K562 (cell line): ENCODE measurements at regions not wholly inside any gene's neighbourhood (a gene's known extent, or its start where the extent isn't known, plus 50 kb on each side); places are given as distances from the start of the nearest gene placed in this dataset.

ENCODE experiments used
- CBX3 ChIP-seq, 2 experiments: IDR thresholded peaks; 1 replicate in 1 of 2; 2 replicates in 1 of 2; pipeline ENCODE4 v1.6.1; 2012; ENCODE audit warnings: inconsistent platforms in 2 of 2, low read length in 2 of 2, borderline replicate concordance in 1 of 2, control low read depth in 1 of 2
- GABPA ChIP-seq: fragments of 200-800 bp; sonication (Bioruptor generic); conservative IDR thresholded peaks from 2 replicates; pipeline ENCODE4 v1.6.1; 2016; ENCODE audit warnings: low read depth, missing genetic modification characterization, missing compliant biosample characterization
- ILF3 ChIP-seq: fragments of 450-650 bp; IDR thresholded peaks from 2 replicates; pipeline ENCODE4 v1.6.1; 2018; ENCODE audit warnings: antibody characterized with exemption, mild to moderate bottlenecking, moderate library complexity, borderline replicate concordance
- NCOA1 ChIP-seq: fragments of 450-650 bp; IDR thresholded peaks from 2 replicates; pipeline ENCODE4 v1.6.1; 2016; ENCODE audit warnings: low read depth
- NCOA6 ChIP-seq: fragments of 450-650 bp; IDR thresholded peaks from 2 replicates; pipeline ENCODE4 v1.6.1; 2017; ENCODE audit warnings: mild to moderate bottlenecking
- SMAD4 ChIP-seq: fragments of 250-450 bp; sonication (Bioruptor Pico); conservative IDR thresholded peaks from 2 replicates; pipeline ENCODE4 v1.8.0; 2021; ENCODE audit warnings: inconsistent platforms, mild to moderate bottlenecking, moderate library complexity
- ZKSCAN1 ChIP-seq: fragments of 150-350 bp; IDR thresholded peaks from 2 replicates; pipeline ENCODE4 v1.6.1; 2016; ENCODE audit warnings: low read depth, low read length
- ZNF57 ChIP-seq: fragments of 450-650 bp; formaldehyde crosslinking; IDR thresholded peaks from 2 replicates; pipeline ENCODE4 v1.4.0; 2020; ENCODE audit warnings: mild to moderate bottlenecking, moderate library complexity
- TF ChIP-seq, protein P1 (sequence below): sonication (generic); formaldehyde crosslinking; IDR thresholded peaks from 2 replicates; pipeline ENCODE4 v1.8.0; 2022; ENCODE audit warnings: mild to moderate bottlenecking, low read depth, missing genetic modification reagents
- TF ChIP-seq, protein P2 (sequence below): sonication (generic); formaldehyde crosslinking; IDR thresholded peaks from 2 replicates; pipeline ENCODE4 v1.8.0; 2023; ENCODE audit warnings: mild to moderate bottlenecking, missing genetic modification reagents
- TF ChIP-seq, protein P3 (sequence below): fragments of 450-650 bp; IDR thresholded peaks from 2 replicates; pipeline ENCODE4 v1.7.0; 2016; ENCODE audit warnings: borderline replicate concordance
- TF ChIP-seq, protein P4 (sequence below): fragments of 200-400 bp; formaldehyde crosslinking; IDR thresholded peaks from 2 replicates; pipeline ENCODE4 v1.6.1; 2017; ENCODE audit warnings: mild to moderate bottlenecking, low read depth, low read length, moderate library complexity
- TF ChIP-seq, protein P5 (sequence below): fragments of 450-650 bp; IDR thresholded peaks from one replicate; pipeline ENCODE4 v1.6.1; 2018; ENCODE audit warnings: mild to moderate bottlenecking, moderate library complexity; ENCODE audit not compliant: partially characterized antibody

DNA sequence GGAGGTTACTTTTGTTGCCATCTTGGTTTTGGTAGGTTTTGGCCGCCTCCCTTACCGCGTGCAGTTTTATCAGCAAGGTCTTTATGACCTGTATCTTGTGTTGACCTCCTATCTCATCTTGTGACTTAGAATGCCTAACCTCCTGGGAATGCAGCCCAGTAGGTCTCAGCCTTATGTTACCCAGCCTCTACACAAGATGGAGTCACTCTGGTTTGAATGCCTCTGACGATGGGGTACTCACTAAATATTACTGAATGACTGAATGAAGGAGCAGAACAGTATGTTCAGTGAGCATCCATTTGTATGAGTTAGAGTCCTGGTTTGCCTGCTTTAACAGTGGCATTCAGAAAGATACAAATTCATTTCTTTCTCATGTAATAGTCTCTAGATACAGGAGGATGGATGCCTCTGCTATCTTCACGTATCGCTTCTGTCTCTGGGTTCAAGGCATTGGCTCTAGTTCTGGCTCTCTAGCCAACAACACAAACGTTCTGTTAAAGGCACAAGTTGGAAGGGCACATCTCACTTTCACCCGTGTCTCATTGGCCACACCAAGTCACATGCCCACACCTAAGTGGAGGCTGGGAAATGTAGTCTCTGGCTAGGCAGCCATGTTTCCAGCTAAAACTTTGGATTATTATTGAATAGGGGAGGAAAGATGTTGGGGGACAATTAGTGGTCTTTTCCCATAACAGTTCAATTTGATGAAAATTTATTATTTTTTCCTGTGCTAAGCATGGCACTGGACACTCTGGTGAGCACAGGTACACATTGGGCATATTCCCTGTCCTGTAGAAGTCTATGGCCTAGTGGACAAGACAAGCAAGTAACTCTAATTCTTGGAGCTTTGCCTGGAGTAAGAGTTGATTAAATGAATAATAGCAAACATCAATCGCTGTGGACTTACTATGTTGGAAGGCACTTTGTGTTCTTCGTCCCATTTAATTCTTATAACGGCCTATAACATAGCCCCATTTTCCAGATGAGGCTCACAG, 75.2 kb upstream of the RPH3A start (continued):
- TF ChIP-seq ZNF57 (no peak), NCOA1 (no peak), ZKSCAN1 (no peak), CBX3 (IDR thresholded peaks at IDR 0.05; ENCODE audit: borderline replicate concordance in 1 of 2, low read length in 2 of 2) (no peak), ILF3 (no peak), GABPA (tag) (no peak), SMAD4 (CRISPR knock-in tag) (no peak), NCOA6 (no peak)
- TF ChIP-seq, protein P1, sequence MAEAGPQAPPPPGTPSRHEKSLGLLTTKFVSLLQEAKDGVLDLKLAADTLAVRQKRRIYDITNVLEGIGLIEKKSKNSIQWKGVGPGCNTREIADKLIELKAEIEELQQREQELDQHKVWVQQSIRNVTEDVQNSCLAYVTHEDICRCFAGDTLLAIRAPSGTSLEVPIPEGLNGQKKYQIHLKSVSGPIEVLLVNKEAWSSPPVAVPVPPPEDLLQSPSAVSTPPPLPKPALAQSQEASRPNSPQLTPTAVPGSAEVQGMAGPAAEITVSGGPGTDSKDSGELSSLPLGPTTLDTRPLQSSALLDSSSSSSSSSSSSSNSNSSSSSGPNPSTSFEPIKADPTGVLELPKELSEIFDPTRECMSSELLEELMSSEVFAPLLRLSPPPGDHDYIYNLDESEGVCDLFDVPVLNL (CRISPR knock-in tag) = no peak
- TF ChIP-seq, protein P2, sequence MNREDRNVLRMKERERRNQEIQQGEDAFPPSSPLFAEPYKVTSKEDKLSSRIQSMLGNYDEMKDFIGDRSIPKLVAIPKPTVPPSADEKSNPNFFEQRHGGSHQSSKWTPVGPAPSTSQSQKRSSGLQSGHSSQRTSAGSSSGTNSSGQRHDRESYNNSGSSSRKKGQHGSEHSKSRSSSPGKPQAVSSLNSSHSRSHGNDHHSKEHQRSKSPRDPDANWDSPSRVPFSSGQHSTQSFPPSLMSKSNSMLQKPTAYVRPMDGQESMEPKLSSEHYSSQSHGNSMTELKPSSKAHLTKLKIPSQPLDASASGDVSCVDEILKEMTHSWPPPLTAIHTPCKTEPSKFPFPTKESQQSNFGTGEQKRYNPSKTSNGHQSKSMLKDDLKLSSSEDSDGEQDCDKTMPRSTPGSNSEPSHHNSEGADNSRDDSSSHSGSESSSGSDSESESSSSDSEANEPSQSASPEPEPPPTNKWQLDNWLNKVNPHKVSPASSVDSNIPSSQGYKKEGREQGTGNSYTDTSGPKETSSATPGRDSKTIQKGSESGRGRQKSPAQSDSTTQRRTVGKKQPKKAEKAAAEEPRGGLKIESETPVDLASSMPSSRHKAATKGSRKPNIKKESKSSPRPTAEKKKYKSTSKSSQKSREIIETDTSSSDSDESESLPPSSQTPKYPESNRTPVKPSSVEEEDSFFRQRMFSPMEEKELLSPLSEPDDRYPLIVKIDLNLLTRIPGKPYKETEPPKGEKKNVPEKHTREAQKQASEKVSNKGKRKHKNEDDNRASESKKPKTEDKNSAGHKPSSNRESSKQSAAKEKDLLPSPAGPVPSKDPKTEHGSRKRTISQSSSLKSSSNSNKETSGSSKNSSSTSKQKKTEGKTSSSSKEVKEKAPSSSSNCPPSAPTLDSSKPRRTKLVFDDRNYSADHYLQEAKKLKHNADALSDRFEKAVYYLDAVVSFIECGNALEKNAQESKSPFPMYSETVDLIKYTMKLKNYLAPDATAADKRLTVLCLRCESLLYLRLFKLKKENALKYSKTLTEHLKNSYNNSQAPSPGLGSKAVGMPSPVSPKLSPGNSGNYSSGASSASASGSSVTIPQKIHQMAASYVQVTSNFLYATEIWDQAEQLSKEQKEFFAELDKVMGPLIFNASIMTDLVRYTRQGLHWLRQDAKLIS (CRISPR knock-in tag) = no peak
- TF ChIP-seq, protein P3, sequence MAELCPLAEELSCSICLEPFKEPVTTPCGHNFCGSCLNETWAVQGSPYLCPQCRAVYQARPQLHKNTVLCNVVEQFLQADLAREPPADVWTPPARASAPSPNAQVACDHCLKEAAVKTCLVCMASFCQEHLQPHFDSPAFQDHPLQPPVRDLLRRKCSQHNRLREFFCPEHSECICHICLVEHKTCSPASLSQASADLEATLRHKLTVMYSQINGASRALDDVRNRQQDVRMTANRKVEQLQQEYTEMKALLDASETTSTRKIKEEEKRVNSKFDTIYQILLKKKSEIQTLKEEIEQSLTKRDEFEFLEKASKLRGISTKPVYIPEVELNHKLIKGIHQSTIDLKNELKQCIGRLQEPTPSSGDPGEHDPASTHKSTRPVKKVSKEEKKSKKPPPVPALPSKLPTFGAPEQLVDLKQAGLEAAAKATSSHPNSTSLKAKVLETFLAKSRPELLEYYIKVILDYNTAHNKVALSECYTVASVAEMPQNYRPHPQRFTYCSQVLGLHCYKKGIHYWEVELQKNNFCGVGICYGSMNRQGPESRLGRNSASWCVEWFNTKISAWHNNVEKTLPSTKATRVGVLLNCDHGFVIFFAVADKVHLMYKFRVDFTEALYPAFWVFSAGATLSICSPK = no peak
- TF ChIP-seq, protein P4, sequence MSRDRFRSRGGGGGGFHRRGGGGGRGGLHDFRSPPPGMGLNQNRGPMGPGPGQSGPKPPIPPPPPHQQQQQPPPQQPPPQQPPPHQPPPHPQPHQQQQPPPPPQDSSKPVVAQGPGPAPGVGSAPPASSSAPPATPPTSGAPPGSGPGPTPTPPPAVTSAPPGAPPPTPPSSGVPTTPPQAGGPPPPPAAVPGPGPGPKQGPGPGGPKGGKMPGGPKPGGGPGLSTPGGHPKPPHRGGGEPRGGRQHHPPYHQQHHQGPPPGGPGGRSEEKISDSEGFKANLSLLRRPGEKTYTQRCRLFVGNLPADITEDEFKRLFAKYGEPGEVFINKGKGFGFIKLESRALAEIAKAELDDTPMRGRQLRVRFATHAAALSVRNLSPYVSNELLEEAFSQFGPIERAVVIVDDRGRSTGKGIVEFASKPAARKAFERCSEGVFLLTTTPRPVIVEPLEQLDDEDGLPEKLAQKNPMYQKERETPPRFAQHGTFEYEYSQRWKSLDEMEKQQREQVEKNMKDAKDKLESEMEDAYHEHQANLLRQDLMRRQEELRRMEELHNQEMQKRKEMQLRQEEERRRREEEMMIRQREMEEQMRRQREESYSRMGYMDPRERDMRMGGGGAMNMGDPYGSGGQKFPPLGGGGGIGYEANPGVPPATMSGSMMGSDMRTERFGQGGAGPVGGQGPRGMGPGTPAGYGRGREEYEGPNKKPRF = no peak
- TF ChIP-seq, protein P5, sequence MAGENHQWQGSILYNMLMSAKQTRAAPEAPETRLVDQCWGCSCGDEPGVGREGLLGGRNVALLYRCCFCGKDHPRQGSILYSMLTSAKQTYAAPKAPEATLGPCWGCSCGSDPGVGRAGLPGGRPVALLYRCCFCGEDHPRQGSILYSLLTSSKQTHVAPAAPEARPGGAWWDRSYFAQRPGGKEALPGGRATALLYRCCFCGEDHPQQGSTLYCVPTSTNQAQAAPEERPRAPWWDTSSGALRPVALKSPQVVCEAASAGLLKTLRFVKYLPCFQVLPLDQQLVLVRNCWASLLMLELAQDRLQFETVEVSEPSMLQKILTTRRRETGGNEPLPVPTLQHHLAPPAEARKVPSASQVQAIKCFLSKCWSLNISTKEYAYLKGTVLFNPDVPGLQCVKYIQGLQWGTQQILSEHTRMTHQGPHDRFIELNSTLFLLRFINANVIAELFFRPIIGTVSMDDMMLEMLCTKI = no peak
